ENCODE measurements at regions not wholly inside any gene's neighbourhood (a gene's known extent, or its start where the extent isn't known, plus 50 kb on each side); places are given as distances from the start of the nearest gene placed in this dataset.

DNA sequence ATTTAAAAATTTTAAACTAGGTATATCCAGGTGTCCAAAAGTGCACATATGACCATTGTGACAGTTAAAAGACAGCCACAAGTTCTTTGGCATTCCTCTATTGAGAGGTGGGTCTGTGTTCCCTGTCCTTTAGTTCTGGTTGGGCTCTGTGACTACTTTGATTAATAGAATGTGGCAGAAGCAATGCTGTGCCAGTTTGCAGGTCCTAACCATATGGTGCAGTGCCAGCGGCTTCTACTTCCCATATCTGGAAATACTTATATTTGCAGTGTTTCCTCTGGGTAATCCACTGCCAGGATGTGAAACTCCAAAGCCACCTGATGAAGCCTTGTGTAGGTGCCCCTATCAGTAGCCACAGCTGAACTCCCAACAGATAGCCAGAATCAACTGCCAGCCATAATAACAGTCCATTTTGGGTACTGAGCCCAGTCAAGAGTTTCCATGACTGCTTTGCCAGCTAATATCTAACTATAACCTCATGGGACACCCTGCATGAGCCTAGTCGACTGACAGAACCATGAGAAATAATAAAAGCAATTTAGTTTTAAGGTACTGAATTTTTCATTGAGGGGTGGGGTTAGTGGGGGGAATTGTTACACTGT lies 361.0 kb upstream of the SEMA6A start:
- Mint-ChIP-seq H3K36me3 (ENCODE audit: insufficient read depth in 1 of 3, low read depth in 3 of 3) (no peaks in the 10 kb centered on the region; a peak in 1 of 7 replicates), H3K4me1 (peaks cover 23 to 24% of the 10 kb centered on the region in 2 experiments), H3K27me3 (ENCODE audit: low read depth) (no peaks in the 10 kb centered on the region), H3K4me3 (no peak overlapping the region), H3K9me3 (no peaks in the 10 kb centered on the region), H3K27ac (no peak overlapping the region)
- Histone ChIP-seq H3K56ac (ENCODE audit: insufficient read length, low read depth, low read length) (no peak overlapping the region), H3K79me1 (ENCODE audit: insufficient read depth, low read depth, low read length, poor library complexity, severe bottlenecking) (no peaks in the 10 kb centered on the region), H3K23me2 (ENCODE audit: insufficient read length, low read depth, low read length, poor library complexity, severe bottlenecking) (no peaks in the 10 kb centered on the region), H3K4ac (ENCODE audit: low read depth, low read length) (no peak overlapping the region), H3K4me1 (ENCODE audit: insufficient read depth, low read length) (no peaks in the 10 kb centered on the region), H4K5ac (ENCODE audit: insufficient read length, low read depth, low read length) (no peak overlapping the region), H3K27ac (ENCODE audit: insufficient read length, low read depth, low read length) (no peak overlapping the region), H4K8ac (replicated peaks; ENCODE audit: insufficient read length, low read depth, low read length) (no peak overlapping the region), H3K14ac (ENCODE audit: insufficient read depth, low read length) (no peak overlapping the region), H3K9ac (ENCODE audit: extremely low read depth, insufficient read length, low read length) (no peak overlapping the region), H3K79me2 (ENCODE audit: insufficient read depth, low read length) (no peaks in the 10 kb centered on the region), H2BK120ac (ENCODE audit: low read depth, low read length, poor library complexity, severe bottlenecking) (no peak overlapping the region), H3K18ac (ENCODE audit: insufficient read length, low read depth, low read length) (no peak overlapping the region), H4K20me1 (ENCODE audit: control insufficient read depth, insufficient read depth, insufficient read length) (no peaks in the 10 kb centered on the region), H2AFZ (ENCODE audit: low read length) (no peak overlapping the region), H3K23ac (ENCODE audit: insufficient read length, low read depth, low read length) (no peak overlapping the region), H2BK15ac (ENCODE audit: low read depth, low read length) (no peak overlapping the region), H2AK5ac (ENCODE audit: insufficient read length, low read length) (no peak overlapping the region), H2BK5ac (ENCODE audit: insufficient read length, low read length) (no peak overlapping the region), H4K91ac (ENCODE audit: insufficient read length, low read depth, low read length) (no peak overlapping the region), H3K4me2 (ENCODE audit: insufficient read depth, insufficient read length, low read length) (no peak overlapping the region), H3K9me3 (ENCODE audit: control insufficient read depth, low read depth, low read length) (no peaks in the 10 kb centered on the region), H2BK12ac (ENCODE audit: insufficient read length, low read depth, low read length) (no peak overlapping the region), H3T11ph (ENCODE audit: low read length) (no peak overlapping the region), H2BK20ac (ENCODE audit: low read depth, low read length, poor library complexity, severe bottlenecking) (no peak overlapping the region), H3K27me3 (ENCODE audit: insufficient read depth, low read length) (no peaks in the 10 kb centered on the region)
- TF ChIP-seq, protein P1, sequence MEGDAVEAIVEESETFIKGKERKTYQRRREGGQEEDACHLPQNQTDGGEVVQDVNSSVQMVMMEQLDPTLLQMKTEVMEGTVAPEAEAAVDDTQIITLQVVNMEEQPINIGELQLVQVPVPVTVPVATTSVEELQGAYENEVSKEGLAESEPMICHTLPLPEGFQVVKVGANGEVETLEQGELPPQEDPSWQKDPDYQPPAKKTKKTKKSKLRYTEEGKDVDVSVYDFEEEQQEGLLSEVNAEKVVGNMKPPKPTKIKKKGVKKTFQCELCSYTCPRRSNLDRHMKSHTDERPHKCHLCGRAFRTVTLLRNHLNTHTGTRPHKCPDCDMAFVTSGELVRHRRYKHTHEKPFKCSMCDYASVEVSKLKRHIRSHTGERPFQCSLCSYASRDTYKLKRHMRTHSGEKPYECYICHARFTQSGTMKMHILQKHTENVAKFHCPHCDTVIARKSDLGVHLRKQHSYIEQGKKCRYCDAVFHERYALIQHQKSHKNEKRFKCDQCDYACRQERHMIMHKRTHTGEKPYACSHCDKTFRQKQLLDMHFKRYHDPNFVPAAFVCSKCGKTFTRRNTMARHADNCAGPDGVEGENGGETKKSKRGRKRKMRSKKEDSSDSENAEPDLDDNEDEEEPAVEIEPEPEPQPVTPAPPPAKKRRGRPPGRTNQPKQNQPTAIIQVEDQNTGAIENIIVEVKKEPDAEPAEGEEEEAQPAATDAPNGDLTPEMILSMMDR (conservative IDR thresholded peaks at IDR 0.05): no peak
- WGBS (ENCODE audit: extremely low coverage, insufficient read length, low lambda C conversion rate): no CpG with 5 or more reads among the region's 2 CpGs
- DNase-seq: no peak
